ENCODE measurements at regions not wholly inside any gene's neighbourhood (a gene's known extent, or its start where the extent isn't known, plus 50 kb on each side); places are given as distances from the start of the nearest gene placed in this dataset.

DNA sequence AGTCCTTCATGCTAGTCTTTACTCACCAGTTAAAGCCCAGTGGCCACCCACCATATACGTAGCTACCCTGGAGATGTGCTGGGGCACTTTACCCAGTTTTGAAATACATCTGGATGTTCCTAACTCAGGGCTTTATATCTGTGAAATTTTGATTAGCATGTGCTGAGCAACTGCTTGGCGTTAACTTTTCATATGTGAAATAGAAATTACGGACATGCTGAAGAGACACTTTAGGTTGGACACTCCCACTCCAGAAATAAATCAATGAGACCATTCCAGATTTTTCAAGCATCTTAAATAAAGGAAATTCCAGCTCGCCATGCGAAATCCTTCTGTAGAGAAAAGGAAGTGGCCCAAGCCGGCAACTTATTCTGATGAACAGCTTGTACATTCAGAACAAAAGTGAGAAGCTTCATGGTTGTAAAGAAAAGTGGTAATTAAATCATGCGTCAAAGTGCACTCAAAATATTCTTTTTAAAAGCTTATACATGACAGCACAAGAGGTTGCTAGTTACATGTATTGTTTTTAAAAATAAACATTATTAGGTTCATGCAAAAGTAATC is 153.5 kb upstream of the ITGB1 start:
- TF ChIP-seq YY1 (IDR thresholded peaks at IDR 0.05; ENCODE audit: insufficient read depth, insufficient read length) (no peak), SUZ12 (IDR thresholded peaks at IDR 0.05; ENCODE audit: extremely low read depth, insufficient read depth, insufficient read length) (no peak), ZNF274 (IDR thresholded peaks at IDR 0.05; ENCODE audit: low read depth, low read length) (no peak)
- H3K4me1 ChIP-seq (ENCODE audit: insufficient read depth, insufficient read length): peaks cover 8% of the 10 kb centered on the region
- no peak overlapping the region for H3K4me3 ChIP-seq (ENCODE audit: insufficient read length, low read depth)
- DNase-seq (ENCODE audit: low read depth, low spot score): no peak
- H3K36me3 ChIP-seq (ENCODE audit: insufficient read depth, insufficient read length, low read length): no peaks in the 10 kb centered on the region
- no peak overlapping the region for H3K9ac ChIP-seq (ENCODE audit: insufficient read length, low read depth)
- no peaks in the 10 kb centered on the region for H3K9me3 ChIP-seq (ENCODE audit: insufficient read depth, low read length)
- no peaks in the 10 kb centered on the region for H3K27me3 ChIP-seq (ENCODE audit: insufficient read depth, insufficient read length)

GRCh38 chr10:33109788-33110469 is 151.9 kb upstream of the ITGB1 start:
- no peak for DNase-seq (ENCODE audit: low read depth, low spot score)
- H3K27me3 ChIP-seq (ENCODE audit: insufficient read depth, insufficient read length): no peaks in the 10 kb centered on the region
- H3K9ac ChIP-seq (ENCODE audit: insufficient read length, low read depth): no peak overlapping the region
- no peak overlapping the region for H3K4me3 ChIP-seq (ENCODE audit: insufficient read length, low read depth)
- H3K9me3 ChIP-seq (ENCODE audit: insufficient read depth, low read length): no peaks in the 10 kb centered on the region
- H3K4me1 ChIP-seq (ENCODE audit: insufficient read depth, insufficient read length): peaks cover 9% of the 10 kb centered on the region
- no peaks in the 10 kb centered on the region for H3K36me3 ChIP-seq (ENCODE audit: insufficient read depth, insufficient read length, low read length)
- TF ChIP-seq ZNF274 (IDR thresholded peaks at IDR 0.05; ENCODE audit: low read depth, low read length): no peak
- TF ChIP-seq YY1 (IDR thresholded peaks at IDR 0.05; ENCODE audit: insufficient read depth, insufficient read length): no peak
- no peak for TF ChIP-seq SUZ12 (IDR thresholded peaks at IDR 0.05; ENCODE audit: extremely low read depth, insufficient read depth, insufficient read length)

DNA sequence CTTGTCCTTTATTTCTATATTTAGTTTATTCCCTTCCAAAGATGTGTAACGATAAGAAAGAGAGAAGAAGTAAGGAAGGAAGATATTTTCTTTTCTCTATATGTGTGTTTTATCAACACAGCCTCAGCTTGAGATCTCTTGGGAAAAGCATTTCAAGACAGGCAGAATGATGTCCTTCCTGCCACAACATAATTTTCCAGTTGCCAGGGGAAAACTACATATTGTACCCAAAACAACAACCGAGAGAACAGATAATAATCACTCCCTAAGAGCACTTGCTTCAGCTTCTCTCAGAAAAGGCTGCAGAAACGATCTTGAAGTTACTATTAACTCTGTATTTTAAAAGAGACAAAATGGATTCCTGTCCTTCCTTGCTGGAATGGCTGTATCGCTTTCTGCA is 151.4 kb upstream of the ITGB1 start:
- TF ChIP-seq SUZ12 (IDR thresholded peaks at IDR 0.05; ENCODE audit: extremely low read depth, insufficient read depth, insufficient read length) (no peak), YY1 (IDR thresholded peaks at IDR 0.05; ENCODE audit: insufficient read depth, insufficient read length) (no peak), ZNF274 (IDR thresholded peaks at IDR 0.05; ENCODE audit: low read depth, low read length) (no peak)
- Histone ChIP-seq H3K9me3 (ENCODE audit: insufficient read depth, low read length) (no peaks in the 10 kb centered on the region), H3K36me3 (ENCODE audit: insufficient read depth, insufficient read length, low read length) (no peaks in the 10 kb centered on the region), H3K4me1 (ENCODE audit: insufficient read depth, insufficient read length) (peaks cover 9% of the 10 kb centered on the region), H3K9ac (ENCODE audit: insufficient read length, low read depth) (no peak overlapping the region), H3K4me3 (ENCODE audit: insufficient read length, low read depth) (no peak overlapping the region), H3K27me3 (ENCODE audit: insufficient read depth, insufficient read length) (no peaks in the 10 kb centered on the region)
- no peak for DNase-seq (ENCODE audit: low read depth, low spot score)

DNA sequence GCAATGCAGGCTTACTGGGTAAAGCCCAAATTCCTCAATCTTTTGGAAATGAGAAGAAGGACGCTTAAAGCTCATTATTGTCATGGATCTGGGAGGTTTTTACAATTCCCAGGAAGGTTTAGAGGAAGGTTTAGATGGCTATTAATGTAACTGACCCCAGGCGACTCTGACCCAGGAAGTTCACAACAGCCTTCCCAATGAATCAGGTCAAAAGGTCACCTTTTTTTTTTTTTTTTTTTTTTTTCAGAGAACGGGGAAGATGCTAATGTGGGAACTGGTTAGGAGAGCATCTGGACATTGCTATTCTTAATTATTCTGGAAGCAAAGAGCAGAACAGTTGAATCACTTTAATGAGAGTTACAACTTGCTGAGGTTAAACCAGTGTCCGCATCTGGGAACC is 149.9 kb upstream of the ITGB1 start:
- Histone ChIP-seq H3K9ac (ENCODE audit: insufficient read length, low read depth) (no peak overlapping the region), H3K27me3 (ENCODE audit: insufficient read depth, insufficient read length) (no peaks in the 10 kb centered on the region)

GRCh38 chr10:33106767-33107166 is 148.7 kb upstream of the ITGB1 start:
- no peak for TF ChIP-seq YY1 (IDR thresholded peaks at IDR 0.05; ENCODE audit: insufficient read depth, insufficient read length)
- no peak for TF ChIP-seq ZNF274 (IDR thresholded peaks at IDR 0.05; ENCODE audit: low read depth, low read length)
- no peak for TF ChIP-seq SUZ12 (IDR thresholded peaks at IDR 0.05; ENCODE audit: extremely low read depth, insufficient read depth, insufficient read length)
- H3K9me3 ChIP-seq (ENCODE audit: insufficient read depth, low read length): no peaks in the 10 kb centered on the region
- DNase-seq (ENCODE audit: low read depth, low spot score): no peak
- no peak overlapping the region for H3K4me3 ChIP-seq (ENCODE audit: insufficient read length, low read depth)
- no peaks in the 10 kb centered on the region for H3K36me3 ChIP-seq (ENCODE audit: insufficient read depth, insufficient read length, low read length)
- no peaks in the 10 kb centered on the region for H3K27me3 ChIP-seq (ENCODE audit: insufficient read depth, insufficient read length)
- peaks cover 9% of the 10 kb centered on the region for H3K4me1 ChIP-seq (ENCODE audit: insufficient read depth, insufficient read length)
- no peak overlapping the region for H3K9ac ChIP-seq (ENCODE audit: insufficient read length, low read depth)

More for the DNA sequence above, 149.9 kb upstream of the ITGB1 start:
- DNase-seq (ENCODE audit: low read depth, low spot score): peak; percentile 42
- Histone ChIP-seq H3K4me1 (ENCODE audit: insufficient read depth, insufficient read length) (peaks cover 9% of the 10 kb centered on the region), H3K9me3 (ENCODE audit: insufficient read depth, low read length) (no peaks in the 10 kb centered on the region), H3K36me3 (ENCODE audit: insufficient read depth, insufficient read length, low read length) (no peaks in the 10 kb centered on the region), H3K4me3 (ENCODE audit: insufficient read length, low read depth) (no peak overlapping the region)
- no peak for TF ChIP-seq SUZ12 (IDR thresholded peaks at IDR 0.05; ENCODE audit: extremely low read depth, insufficient read depth, insufficient read length)
- no peak for TF ChIP-seq ZNF274 (IDR thresholded peaks at IDR 0.05; ENCODE audit: low read depth, low read length)
- no peak for TF ChIP-seq YY1 (IDR thresholded peaks at IDR 0.05; ENCODE audit: insufficient read depth, insufficient read length)

DNA sequence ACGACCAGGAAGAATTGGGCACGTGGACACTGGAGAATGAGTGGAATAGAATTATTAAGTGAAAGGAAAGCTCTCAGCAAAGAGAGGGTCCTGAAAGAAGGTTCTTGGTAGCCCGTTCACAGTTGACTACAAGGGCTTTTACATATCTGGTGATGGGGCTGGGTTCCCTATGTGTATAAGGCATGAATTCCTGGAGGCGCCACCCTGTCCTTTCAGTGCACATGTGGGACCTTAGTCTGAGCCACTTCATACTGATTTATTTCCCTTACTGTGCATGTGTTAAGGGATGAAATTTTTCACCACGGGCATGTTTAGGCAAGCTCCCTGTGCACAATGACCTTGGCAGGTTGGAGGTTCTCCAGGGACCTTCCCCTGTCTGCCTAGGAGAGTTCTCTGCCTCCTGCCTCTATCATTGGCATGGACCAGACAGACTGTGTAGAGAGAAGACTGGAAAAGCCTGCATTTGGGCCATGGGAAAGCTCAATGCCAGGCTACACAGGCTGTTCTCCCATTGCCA is 145.9 kb upstream of the ITGB1 start:
- no peaks in the 10 kb centered on the region for H3K27me3 ChIP-seq (ENCODE audit: insufficient read depth, insufficient read length)
- H3K9ac ChIP-seq (ENCODE audit: insufficient read length, low read depth): no peak overlapping the region
- no peaks in the 10 kb centered on the region for H3K9me3 ChIP-seq (ENCODE audit: insufficient read depth, low read length)
- no peak overlapping the region for H3K4me3 ChIP-seq (ENCODE audit: insufficient read length, low read depth)
- DNase-seq (ENCODE audit: low read depth, low spot score): no peak
- no peaks in the 10 kb centered on the region for H3K36me3 ChIP-seq (ENCODE audit: insufficient read depth, insufficient read length, low read length)
- TF ChIP-seq YY1 (IDR thresholded peaks at IDR 0.05; ENCODE audit: insufficient read depth, insufficient read length) (no peak), ZNF274 (IDR thresholded peaks at IDR 0.05; ENCODE audit: low read depth, low read length) (no peak), SUZ12 (IDR thresholded peaks at IDR 0.05; ENCODE audit: extremely low read depth, insufficient read depth, insufficient read length) (no peak)
- H3K4me1 ChIP-seq (ENCODE audit: insufficient read depth, insufficient read length): peaks cover 9% of the 10 kb centered on the region

DNA sequence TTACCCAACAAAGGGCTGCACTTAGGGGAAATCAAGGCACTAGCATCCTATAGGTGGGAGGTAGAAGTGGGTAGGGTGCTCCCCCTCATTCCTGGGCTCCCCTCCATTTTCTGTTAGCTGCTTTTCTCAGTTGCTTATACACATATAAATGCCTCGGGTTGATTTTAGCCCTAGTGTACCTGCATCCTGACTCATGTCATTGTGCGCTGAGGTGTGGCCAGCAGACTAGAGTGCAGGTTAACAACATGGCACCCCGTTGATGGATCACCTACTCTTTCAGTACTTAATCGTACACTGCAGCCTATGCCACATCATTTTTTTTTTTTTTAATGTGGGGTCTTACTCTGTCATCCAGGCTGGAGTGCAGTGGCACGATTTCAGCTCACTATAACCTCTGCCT is 144.0 kb upstream of the ITGB1 start:
- H3K4me3 ChIP-seq (ENCODE audit: insufficient read length, low read depth): no peak overlapping the region
- no peak for DNase-seq (ENCODE audit: low read depth, low spot score)
- TF ChIP-seq SUZ12 (IDR thresholded peaks at IDR 0.05; ENCODE audit: extremely low read depth, insufficient read depth, insufficient read length) (no peak), ZNF274 (IDR thresholded peaks at IDR 0.05; ENCODE audit: low read depth, low read length) (no peak), YY1 (IDR thresholded peaks at IDR 0.05; ENCODE audit: insufficient read depth, insufficient read length) (no peak)

More for the DNA sequence above, 144.0 kb upstream of the ITGB1 start:
- H3K4me1 ChIP-seq (ENCODE audit: insufficient read depth, insufficient read length): peaks cover 6% of the 10 kb centered on the region
- H3K36me3 ChIP-seq (ENCODE audit: insufficient read depth, insufficient read length, low read length): no peaks in the 10 kb centered on the region
- no peaks in the 10 kb centered on the region for H3K27me3 ChIP-seq (ENCODE audit: insufficient read depth, insufficient read length)
- H3K9me3 ChIP-seq (ENCODE audit: insufficient read depth, low read length): no peaks in the 10 kb centered on the region
- H3K9ac ChIP-seq (ENCODE audit: insufficient read length, low read depth): no peak overlapping the region

All from NT2/D1 (cell line).